ENCODE measurements at regions not wholly inside any gene's neighbourhood (a gene's known extent, or its start where the extent isn't known, plus 50 kb on each side); places are given as distances from the start of the nearest gene placed in this dataset.
"Not testable (repeated sequence)": the region's sequence is repeated elsewhere in the genome, so short reads cannot be mapped to it uniquely, and the experiment has no call there.

DNA sequence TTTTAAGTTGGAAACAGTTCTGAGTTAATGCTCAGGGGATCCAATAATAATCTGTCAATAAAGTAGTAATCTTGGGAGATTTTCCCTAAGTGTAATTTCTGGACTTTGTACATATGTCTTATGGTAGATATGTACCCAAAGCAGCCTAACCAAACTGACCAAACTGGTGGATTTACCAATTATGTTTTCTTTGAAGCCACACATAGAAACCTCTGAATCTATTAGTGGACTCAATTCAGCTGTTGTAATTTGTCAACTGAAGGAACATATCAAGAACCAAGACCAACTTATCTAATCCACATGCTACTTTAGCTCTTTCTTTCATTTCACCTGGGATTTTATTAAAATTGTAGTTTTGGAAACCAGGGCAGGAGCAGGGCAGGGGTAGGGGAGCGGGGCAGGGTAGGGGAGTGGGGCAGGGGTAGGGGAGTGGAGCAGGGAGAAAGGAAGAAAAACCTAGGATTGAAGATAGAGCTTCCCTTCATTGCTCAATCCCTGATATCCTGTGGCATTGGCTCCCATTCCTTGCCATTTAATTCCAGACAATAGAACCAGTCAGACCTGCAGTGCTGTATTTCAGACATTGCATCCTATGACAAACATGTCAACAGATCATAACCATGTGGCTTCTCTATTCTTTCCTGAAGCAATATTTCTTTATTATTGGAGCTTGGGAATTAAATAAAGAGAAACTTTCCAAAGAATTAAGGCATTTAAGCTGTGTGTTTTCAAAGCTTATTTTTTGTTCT, 101.8 kb downstream of the NFKBIZ start:
- no peak for DNase-seq

- DNase-seq, result no peak
Measured at GRCh38 chr3:101954361-101954760, 105.0 kb downstream of the NFKBIZ start.

DNA sequence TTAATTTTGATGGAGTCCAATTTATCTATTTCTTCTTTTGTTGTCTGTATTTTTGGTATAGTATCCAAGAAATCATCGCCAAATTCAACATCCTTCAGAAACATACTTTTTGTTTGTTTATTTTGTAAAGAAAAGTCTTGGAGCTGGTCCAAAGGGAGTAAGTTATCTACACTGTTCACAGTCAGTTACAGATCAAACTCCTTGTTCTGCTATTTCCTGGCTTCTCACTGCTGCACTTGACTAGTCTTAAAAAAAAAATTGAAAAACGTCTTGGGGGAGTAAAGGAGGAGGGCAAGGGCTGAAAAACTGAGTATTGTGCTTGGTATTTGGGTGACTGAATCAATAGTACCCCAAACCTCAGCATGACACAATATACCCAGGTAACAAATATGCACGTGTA, 105.6 kb downstream of the NFKBIZ start:
- no peak for DNase-seq

- DNase-seq, result no peak
Measured at GRCh38 chr3:101962055-101962454, 112.7 kb downstream of the NFKBIZ start.

DNA sequence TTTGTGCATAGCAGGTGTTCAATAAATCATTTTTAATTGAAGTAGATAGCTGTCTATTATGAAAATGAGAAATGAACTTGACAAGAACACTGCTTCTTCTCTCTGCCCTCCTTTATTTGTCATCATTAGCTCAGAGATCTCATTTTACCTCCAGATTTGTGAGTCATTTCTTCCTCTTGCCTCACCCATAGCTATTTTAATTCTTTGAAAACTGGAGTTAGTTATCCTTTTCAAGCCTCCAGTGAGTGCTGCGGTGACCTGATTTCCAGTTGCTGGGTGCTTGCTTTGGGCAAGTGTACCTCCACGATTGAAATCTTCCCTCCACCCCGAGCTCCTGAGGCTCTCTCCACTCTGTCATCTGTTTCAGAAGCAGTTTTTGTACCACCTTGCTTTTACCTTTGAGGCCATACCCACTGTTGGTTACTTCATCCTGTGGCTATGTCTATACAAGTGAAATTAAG, 114.6 kb downstream of the NFKBIZ start:
- DNase-seq, result no peak

- no peak for DNase-seq
Measured at GRCh38 chr3:101964861-101965260, 115.5 kb downstream of the NFKBIZ start.

- DNase-seq, result no peak
Measured at GRCh38 chr3:101966226-101966625, 116.9 kb downstream of the NFKBIZ start.

DNA sequence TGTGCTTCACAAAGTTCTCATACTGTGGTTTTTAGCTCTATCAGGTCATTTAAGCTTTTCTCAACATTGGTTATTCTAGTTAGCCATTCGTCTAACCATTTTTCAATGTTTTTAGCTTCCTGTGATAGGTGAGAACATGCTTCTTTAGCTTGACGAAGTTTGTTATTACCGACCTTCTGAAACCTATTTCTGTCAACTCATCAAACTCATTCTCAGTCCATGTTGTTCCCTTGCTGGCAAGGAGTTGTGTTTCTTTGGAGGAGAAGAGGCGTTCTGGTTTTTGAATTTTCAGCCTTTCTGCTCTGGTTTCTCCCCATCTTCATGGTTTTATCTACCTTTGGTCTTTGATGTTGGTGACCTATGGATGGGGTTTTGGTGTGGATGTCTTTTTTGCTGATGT, 120.9 kb downstream of the NFKBIZ start:
- no peak for DNase-seq

GRCh38 chr3:101970905-101971304, 121.6 kb downstream of the NFKBIZ start:
- no peak for DNase-seq

DNA sequence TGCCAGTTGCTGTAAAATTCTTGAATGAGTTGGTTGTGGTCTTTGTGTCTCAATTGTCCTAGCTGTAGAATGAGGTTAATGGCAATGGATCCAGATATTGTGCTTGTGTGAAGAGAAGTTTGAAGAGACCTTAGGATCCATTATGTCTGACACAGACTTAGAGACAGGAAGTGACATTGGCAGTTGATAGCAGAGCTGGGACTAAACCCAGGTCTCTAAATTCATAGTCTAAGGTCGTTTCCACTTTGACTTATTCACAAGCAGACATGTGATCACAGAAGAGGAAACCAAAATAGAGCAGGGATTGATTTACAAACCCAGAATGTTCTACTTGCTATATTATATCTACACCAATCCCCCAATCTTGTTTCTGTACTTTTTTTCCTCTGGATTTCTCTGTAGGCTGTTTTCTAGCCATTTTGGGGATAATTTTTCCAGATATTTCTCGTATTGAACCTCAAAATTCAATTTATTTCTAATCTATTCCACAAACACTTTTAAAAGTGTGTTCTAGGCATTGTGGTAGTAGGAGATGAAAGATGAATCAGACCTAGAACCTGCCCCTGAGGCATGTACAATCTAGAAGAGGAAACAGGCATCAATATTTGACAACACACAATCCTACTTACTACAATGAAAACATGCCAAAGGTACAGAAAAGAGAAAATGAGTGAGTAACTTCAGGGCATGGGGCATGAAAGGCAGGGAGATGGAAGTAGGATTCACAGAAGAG, 123.3 kb downstream of the NFKBIZ start:
- no peak for DNase-seq

DNA sequence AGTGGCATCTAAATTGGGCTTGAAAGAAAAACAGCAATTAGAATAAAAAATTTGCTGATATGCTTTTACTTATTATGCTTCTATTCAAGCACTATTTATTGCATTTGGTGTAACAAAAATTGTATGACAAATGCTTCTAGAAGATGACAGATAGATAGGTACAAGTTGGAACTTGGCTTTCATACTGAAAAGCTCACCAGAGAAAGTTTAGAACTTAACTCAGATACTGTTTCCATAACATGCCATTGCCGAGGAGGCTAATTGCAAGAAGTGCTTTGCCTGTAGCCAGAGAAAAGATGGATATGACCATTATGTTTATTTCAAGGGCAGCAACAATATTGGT, 123.8 kb downstream of the NFKBIZ start:
- no peak for DNase-seq

- not testable (repeated sequence) for DNase-seq
Measured at GRCh38 chr3:101975415-101975814, 126.1 kb downstream of the NFKBIZ start.

- no peak for DNase-seq
Measured at GRCh38 chr3:101976473-101976872, 127.2 kb downstream of the NFKBIZ start.

- no peak for DNase-seq
Measured at GRCh38 chr3:101978348-101978747, 129.0 kb downstream of the NFKBIZ start.

- no peak for DNase-seq
Measured at GRCh38 chr3:101979033-101979432, 129.7 kb downstream of the NFKBIZ start.

DNA sequence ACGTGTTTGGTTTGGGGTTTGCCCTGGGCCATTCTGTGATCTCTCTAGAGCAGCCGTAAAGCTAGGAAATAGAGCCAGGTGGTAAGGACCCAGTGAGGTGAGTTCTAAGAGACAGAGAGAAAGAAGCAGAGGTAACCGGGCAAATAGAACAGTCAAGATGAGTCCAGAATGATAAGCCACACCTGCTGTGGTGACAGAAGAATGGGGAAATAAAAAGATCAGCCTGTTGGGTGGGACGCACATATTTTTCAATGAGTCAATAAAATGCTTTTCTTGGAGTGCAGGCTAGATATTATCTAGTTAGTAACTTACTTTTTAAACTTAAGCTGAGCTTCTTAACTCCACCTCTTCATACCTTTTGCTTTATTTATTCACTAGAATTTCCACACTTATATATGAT, 135.0 kb downstream of the NFKBIZ start:
- no peak for DNase-seq

- DNase-seq, result no peak
Measured at GRCh38 chr3:101988596-101988995, 139.3 kb downstream of the NFKBIZ start.

- DNase-seq, result no peak
Measured at GRCh38 chr3:101989578-101990200, 140.4 kb downstream of the NFKBIZ start.

DNA sequence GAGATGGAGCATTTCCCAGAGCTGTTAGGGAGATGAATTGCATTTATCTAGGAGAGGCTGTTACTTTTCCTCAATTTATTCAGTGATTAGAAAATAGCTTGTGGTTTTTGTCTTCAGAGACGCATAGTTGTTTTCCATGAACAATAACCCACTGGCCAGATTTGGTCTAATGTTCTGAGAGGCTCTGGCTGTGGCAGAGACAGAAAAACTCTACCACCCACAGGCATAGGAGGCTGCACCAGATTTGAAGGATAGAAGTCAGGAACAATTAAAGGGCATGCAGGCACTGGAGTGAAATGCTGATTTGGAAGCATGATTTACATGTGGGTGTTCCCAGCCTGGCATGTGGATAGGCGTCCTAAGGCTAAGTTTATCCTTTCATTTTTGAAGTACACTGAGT, 143.5 kb downstream of the NFKBIZ start:
- no peak for DNase-seq

- DNase-seq, result no peak
Measured at GRCh38 chr3:101994386-101994785, 145.1 kb downstream of the NFKBIZ start.

DNA sequence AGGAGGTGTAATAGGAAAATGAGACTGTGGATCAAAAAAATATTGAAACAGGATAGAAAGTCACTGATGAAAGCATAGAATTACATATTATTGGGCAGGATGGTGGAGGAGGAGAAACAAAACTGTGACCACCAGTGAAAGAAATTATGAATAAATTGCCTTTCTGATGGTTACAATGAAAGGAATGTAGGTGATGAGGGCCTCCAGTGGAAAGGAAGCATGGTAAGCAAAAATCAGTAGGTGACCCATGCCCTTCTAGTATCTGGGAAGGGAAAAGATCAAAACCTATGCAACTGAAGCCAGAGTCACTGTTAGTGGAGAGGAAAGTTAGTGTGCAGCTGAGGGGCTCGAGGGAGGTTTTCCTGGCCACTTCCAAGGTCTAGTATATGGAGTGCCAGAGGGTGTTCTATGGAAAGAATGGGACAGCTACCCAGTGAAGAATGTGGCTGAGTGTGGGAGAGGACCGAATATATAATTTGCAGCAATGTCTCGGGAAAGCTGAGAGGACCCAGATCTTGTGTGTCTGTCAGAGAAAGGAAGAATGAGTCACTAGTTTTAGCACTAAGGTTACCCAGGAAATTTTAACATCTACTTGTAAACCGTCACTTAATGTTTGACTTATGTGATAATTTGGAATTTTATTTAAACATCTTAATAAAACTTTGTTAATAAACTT, 146.2 kb downstream of the NFKBIZ start:
- DNase-seq, result no peak

GRCh38 chr3:101996832-101997231, 147.5 kb downstream of the NFKBIZ start:
- no peak for DNase-seq

GRCh38 chr3:101998256-101998926, 149.1 kb downstream of the NFKBIZ start:
- DNase-seq, result no peak

Data from right forelimb (tissue), 1 donor.